AG20443 (cell line): ENCODE measurements at regions not wholly inside any gene's neighbourhood (a gene's known extent, or its start where the extent isn't known, plus 50 kb on each side); places are given as distances from the start of the nearest gene placed in this dataset.

Source experiments
- DNase-seq: peaks from one replicate; pipeline ENCODE4 v3.0.0; 2012; ENCODE audit warnings: low spot score, mixed read lengths

DNA sequence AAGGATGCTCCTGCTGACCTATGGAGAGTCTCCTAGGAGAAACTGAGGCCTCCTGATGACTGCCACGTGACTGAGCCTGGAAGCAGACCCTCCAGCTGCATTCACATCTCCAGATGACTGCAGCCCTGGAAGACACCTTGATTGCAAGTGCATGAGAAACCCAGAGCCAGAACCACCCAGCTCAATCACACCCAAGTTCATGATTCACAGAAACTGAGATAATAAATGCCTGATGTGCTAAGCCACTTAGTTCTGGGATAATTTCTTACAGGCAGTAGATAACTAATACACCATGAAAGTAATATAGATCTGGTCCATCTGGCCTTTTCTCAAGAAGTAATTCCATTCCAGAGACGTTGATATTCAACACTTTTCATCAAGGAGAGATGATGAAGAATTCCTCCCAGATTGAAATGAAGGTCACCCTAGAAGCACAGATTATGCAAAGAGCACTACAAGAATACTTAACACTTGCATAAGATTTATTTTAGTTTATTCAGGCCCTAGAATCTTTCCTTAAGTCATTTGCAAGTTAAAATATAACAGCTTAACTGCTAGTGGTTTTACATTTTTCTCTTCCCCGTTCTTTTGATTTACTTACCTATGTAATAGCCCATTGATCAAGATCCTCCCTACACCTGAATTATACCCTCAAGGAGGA, 208.2 kb upstream of the INHBA start:
- no peak for DNase-seq

DNA sequence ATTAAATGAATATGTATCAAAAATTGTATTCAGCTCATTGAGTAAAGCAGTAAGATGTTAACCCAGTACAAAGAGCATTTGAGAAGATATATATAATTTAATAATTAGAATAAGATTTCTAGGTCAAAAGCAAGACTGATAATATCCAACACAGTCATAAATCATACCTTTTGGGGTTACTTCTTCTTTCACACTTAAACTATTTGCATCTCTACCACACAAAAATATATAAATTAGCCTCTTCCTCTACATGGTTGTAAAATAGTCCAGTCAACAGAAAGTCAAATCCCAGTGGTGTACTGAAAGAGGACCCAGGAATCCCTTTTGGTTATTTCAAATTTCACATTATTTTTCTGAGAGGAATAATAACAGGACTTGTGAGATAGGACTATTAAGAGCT, 204.6 kb upstream of the INHBA start:
- no peak for DNase-seq

DNA sequence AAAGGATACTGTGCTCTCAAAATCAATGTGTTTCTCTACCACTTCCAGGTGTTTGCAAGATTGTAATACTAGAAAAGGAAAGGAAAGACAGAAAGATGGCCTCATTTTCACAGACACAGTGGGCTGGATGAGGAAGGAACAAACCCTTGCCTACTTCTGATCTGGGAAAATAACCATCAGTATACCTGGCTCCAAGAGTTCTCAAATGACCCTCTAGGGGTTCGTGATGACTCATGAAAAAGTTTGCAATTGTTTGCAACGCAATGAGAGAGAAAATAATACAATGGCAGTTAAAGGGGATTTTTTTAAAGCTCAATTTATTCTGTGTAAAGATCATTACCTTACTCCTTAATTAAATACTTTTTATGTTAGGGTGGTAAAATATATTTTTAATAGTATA, 197.6 kb upstream of the INHBA start:
- no peak for DNase-seq

DNA sequence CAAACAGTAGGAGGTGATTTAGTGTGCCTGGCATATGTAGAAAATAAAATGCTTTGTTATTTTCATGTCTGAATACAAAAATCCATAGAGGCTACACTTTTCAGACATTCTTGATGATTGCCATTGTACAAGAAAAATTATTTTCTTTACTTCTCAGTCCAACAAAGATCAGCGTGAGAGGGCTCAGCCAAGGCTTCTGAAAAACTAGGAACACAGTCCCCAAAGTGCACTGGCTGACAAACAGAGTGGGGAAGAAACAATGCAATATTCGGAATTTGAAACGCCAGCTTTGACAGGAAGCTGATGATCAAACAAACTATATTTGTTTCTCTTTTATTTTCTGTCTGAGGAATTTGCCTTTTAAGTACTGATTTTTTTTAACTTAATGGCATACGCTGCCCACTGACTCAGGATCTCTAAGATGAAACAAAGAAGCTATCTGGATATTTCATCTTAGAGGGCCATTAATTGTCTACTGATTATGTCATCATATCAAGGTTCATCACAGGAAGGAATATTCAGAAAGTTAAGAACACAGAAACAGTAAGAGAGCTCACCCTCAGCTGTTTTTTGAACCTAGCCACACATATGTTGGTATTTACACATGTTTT, 197.0 kb upstream of the INHBA start:
- no peak for DNase-seq

GRCh38 chr7:41893656-41894055, 190.8 kb upstream of the INHBA start:
- no peak for DNase-seq

DNA sequence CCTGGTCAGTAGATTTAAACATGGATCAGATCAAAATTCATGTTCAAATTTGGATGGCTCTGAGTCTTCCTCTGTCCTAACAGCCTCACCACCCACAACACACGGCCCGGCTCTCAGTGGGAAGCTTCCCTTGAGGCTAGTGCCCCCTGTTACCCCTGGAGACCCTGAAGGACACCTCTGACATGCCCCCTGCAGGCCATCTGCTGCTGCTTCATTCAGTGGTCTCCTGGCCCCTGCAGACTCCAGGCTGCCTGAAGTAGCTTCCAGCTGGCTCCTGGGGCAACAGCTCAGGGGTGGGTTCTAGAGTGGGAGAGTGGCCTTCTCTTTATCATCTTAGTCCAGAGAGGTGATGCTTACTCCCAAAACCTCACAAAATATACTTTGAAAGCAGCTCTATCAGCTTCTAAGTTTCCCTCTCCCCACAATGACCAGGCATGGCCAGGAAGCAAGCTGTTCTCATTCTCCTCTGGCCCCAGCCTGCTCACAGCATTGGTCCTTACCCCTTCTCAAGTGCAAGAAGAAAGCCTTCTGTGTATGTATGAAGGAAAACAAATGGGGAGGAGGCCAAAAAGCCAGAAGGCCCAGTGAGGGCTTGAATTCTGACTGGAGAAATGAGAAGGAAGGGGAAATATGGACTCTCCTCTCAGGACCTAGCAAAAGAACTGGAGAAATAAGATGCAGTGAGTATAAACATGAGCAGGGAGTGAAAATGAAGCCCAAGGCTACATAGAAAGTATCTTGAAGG, 189.6 kb upstream of the INHBA start:
- no peak for DNase-seq

- no peak for DNase-seq
These were observed 189.1 kb upstream of the INHBA start for GRCh38 chr7:41891950-41892349.

DNA sequence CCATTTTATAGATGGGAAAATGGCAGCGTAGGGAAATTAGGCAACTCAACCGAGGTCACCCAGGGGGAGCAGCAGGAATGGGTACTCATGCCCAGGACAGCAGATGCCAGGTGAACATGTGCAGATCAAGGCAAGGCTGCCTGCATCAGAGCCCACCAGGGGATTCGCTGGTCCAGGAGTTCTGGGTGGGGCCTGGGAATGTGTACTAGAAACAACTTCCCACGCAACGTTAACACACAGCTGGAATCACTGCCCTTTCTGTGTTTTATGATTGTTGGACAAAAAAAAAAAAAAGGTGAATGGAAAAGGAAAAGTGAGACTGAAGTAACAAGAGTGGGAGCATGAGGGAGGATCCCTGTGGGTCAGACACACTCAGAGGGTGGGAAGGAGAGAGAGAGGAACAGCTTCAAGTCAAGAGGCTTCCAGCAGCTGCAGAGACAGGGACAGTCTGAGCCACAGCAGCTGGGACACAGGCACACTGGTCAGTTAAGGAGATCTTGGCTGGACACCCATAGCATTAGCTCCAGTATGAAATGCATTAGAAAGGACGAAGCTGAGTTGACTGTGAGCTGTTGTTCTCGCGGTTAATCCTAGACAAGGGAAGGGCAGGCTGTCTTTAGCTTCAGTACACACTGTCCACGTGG, 187.9 kb upstream of the INHBA start:
- peak; percentile 14 for DNase-seq

GRCh38 chr7:41889472-41889871, 186.6 kb upstream of the INHBA start:
- no peak for DNase-seq

GRCh38 chr7:41889040-41889439, 186.2 kb upstream of the INHBA start:
- DNase-seq: no peak

GRCh38 chr7:41887416-41887815, 184.5 kb upstream of the INHBA start:
- no peak for DNase-seq

DNA sequence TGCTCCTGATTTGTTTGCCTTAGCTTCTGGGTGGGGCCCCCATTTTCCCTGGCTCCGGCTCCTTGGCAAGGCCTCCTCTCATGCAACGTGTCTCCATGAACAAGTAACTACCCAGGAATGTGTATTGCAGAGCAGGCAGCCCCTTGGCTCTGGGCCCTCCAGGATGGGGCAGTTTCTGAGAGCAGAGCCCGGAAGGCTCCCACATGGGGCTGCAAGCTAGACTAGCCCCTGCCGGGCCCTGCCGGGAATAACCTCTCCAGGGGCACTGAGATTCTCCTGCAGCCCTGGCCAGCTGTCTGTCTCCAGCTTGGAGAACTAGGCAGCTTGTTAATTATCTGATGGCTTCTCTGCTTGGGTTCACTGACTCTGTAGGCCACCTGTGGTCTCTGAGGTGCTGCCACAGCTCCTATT, 184.0 kb upstream of the INHBA start:
- peak; percentile 91 for DNase-seq

GRCh38 chr7:41886262-41886900, 183.5 kb upstream of the INHBA start:
- DNase-seq: peak; percentile 85

GRCh38 chr7:41885748-41886147, 182.9 kb upstream of the INHBA start:
- no peak for DNase-seq

- DNase-seq: no peak
These were observed 182.2 kb upstream of the INHBA start for GRCh38 chr7:41885078-41885477.

- DNase-seq: no peak
These were observed 180.0 kb upstream of the INHBA start for GRCh38 chr7:41882745-41883420.

DNA sequence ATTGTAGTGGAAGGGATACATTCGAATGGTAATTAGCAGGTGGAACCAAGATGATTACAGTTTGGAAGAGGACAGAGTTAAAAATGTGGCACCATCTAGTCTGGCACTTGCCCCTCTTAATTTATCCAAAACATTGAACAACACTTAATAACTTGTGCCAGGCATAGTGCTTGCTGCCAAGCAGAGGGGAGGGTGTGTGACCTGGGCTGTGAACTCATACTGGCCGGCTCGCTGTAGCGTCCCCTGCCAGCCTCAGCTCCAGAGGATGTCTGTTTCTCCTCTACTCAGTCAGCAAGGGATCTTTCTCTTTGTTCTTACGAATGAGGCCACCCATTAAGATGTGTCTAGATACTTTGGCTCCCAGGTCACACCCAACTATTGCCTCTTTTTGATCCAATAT, 179.4 kb upstream of the INHBA start:
- DNase-seq: no peak

- DNase-seq: no peak
These were observed 178.6 kb upstream of the INHBA start for GRCh38 chr7:41881331-41882130.

- peak; percentile 88 for DNase-seq
These were observed 177.2 kb upstream of the INHBA start for GRCh38 chr7:41880107-41880506.

- DNase-seq: no peak
These were observed 176.5 kb upstream of the INHBA start for GRCh38 chr7:41879403-41879802.
